GM18858 (cell line): ENCODE measurements at regions not wholly inside any gene's neighbourhood (a gene's known extent, or its start where the extent isn't known, plus 50 kb on each side); places are given as distances from the start of the nearest gene placed in this dataset.
"Not testable (repeated sequence)": the region's sequence is repeated elsewhere in the genome, so short reads cannot be mapped to it uniquely, and the experiment has no call there.

Experiments used
- ATAC-seq: cut with Tn5 transposase; IDR thresholded peaks from one replicate; pipeline ENCODE4 v1.9.1; 2021; ENCODE audit not compliant: unreplicated experiment

DNA sequence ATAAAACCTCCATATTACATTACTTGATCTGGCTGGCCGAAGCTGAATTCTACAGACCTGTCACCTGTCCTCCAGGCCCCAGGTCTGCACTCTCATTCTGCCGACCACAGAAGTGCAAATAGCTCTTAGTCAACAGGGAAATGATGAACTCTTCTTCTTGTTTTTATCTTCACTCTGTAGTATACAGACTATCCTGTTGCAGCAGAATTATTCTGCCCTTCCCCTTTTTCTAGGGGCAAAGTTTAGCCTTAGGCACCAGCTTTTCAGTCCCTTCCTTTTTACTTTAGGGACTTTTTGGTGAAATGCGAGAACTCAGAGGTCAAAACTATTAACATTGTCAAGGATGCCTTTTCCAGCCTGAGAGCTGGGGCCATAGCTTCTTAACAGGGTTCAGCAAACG lies 229.6 kb upstream of the EGLN3 start:
- no peak for ATAC-seq

DNA sequence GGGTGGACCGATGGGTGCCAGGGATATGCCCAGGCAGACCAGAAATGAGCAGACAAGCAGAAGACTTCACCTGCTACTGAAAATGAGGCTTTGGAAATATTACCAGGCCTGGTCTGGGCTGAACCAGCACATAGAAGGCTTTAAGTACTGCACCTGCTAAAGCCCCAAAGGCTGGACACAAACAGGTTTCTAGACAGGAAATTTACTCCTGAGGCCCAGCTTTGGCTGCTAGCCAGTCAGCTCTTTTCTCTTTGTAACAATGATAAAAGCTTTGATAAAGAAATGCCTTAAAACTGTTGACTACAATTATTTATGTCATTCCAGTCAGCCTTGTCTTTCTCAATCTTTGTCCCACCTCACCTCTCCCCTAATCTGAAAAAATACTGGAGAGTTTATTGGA lies 228.9 kb upstream of the EGLN3 start:
- no peak for ATAC-seq

DNA sequence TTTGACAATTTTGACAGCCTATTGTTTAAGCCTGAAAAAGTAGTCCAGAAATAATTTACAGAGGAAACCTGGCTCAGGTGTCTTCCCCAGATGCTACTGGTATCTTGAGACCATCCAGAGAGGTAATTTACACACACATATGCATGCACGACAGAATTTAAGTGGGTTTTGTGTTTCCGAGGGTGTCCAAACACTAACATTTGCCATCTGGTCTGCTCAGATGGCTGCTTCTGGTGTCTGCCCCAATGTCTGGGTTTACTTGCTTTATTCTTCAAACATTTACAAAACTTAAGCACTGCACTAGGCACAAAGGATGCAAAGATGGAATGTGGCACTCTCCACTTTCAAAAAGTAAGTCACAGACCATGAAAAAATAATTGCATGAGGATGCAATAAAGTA lies 226.6 kb upstream of the EGLN3 start:
- no peak for ATAC-seq

DNA sequence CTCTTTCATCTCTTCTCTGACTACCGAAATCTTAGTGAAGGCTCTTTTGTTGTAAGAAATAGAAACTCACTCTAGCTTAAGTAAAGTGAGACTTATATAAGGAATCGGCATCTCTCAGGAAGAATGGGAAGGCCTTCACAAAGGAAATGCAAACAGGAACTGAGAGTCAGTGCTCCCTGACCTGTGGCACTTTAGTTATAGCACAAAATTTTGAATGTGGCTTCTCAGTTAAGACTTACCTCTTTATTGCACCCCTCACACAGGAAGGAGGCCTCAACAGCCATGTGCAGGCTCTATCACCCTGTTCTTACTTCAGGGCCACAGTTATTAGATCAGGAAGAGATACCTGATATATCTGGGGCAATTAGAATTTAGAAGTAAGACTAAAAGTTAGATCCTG lies 224.7 kb upstream of the EGLN3 start:
- peak; percentile 78 for ATAC-seq

DNA sequence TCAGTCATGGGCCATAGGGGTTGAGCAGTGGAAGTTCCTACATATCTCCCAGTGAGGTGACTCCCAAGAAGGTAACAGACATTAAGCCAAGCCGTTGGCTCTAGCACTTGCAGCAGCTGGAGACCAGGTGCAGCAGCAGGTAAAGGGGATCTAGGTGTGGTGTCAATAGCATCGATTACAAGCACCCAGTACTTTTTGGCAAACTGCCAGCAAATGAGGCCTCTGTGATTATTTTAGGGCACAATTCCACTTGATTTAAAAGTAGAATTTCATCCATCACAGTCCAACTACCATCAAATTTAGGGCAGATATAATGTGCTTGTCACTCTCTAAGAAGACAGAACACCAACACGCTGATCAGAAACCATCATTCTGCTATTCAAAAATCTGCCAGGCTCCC lies 224.1 kb upstream of the EGLN3 start:
- ATAC-seq = no peak

DNA sequence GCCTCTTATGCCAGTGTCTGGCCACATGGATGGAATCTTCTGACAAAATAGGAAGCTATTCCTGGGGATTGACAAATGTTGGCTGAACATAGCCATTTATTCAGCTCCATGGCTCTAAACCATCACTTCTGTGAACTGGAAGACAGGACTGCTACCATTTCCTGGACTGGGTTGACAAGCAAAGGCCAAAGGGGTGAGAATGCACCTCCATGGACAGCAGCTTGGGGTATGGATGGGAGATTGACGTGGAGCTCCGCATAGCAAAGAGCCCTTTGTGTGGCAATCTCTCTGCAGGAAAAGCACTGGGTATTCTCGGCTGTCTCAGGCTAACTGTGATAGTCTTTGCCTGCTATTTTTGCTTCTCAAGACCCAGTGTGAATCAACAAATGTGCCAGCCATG lies 223.0 kb upstream of the EGLN3 start:
- no peak for ATAC-seq

DNA sequence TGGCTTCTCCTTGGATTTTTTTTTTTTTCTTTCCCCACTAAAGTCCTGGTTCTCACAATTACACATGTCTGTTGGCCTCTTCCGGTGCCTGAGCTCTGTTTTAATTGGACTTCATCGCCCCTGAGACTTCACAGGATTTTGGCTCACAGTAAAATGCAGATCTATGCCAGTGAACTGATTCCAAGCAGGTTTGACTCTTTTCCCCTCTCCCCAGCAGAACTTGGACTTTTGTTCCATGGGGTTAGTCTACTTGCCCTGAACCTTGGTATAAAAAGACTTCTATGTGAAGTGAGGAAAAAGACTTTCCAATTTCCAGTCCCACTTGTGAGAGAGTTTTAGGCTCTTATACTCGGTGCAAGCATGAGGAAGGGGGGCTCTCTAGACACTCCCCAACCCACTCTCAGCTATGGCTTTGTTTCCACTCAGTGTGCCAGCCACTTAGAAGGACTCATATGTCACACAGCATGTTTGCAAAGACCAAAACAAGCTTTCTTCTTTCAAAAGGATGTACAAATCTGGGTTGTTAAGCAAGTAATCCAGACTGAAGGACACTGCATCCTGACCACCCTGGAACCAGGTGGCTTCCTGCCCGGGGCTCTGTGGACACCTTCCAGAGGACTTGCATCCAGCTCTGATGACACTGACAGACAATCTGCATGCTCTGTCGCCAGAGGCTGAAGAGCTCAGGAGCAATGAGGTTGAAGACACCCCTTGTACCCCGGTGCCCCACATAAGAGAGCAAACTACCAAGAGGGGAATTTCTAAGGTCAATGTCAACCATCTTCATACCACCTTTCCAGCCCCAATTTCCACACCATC lies 221.9 kb upstream of the EGLN3 start:
- ATAC-seq = no peak

DNA sequence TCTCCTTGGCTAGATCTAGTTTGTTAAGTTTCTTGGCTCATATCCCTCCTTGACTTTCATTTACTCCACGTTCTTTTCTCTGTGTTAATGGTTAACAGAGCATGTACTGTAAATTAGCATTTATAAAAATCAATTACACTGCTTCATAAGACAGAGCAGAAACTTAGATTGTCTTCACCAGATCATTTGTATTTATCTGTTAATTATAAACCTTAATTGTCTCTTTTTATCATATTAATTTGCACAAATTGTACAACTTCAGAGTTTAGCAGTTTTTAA lies 221.2 kb upstream of the EGLN3 start:
- ATAC-seq = no peak

DNA sequence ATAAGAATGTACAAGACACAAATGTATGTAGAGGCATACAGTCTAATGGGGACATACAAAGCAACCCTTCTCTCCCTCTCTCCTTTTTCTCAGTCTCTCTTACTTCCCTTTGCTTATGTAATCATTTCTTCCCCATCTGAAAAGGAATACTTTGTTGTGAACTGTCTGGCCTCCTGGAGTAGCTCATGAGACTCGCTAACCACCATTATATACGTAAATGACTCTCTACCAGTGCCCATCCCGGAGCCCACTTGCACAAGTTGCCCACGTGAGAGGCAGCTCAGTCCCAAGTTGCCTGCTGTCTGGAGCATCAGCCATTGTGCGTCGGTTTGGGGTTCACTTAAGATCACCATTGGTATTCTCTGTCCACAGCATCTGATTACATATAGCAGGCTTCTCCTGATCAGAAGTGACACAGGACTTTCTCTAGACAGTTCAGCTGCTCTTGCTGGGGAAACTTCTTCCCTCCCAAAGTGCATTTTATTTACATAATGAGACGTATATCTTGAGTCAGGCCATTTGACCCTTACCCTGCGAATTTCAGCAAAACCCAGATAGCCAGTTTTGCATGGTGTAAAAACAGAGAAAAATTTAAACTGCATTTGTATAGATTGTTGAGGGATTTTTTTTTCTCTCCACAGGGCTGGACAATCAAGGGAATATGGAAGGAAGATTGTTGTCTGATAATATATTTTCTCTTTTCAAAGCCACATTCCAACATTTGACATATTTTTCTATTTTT lies 220.7 kb upstream of the EGLN3 start:
- ATAC-seq = no peak

DNA sequence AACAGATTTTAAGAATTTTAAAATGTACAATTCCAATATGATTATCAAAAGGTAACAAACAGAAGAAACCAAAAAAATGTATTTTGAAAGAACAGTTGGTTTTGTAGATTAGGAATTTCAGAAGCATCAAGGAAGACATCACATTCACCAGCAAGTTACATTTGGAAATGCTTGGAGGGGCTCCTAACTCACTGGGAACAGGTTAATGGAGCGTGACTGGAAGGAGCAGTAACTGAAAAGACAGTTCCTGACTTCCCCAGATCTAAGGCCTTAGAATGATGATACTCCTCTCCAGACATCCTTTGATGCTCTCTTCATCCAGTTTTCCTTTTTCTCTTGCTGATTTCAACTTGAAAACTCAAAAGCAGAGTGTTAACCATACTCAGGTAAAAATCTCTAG lies 220.0 kb upstream of the EGLN3 start:
- no peak for ATAC-seq

DNA sequence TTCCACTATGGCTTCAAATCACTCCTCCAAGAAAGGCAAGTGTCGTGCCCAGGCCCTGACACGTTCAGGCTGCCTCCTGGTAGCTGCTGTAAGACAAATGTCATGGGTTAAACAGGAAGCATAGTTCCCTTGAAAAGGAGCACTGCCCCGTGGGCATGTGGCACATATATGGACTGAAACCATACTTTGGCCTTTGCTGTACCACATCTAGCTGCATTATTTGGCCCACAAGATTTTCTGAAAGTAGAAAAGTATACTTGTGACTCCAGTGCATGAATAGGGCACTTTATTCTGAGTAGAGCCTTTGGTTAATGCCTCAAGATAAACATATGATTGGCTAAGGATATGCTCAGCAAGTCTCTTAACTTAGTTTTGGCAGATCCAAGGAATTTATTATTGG lies 218.7 kb upstream of the EGLN3 start:
- ATAC-seq = no peak

DNA sequence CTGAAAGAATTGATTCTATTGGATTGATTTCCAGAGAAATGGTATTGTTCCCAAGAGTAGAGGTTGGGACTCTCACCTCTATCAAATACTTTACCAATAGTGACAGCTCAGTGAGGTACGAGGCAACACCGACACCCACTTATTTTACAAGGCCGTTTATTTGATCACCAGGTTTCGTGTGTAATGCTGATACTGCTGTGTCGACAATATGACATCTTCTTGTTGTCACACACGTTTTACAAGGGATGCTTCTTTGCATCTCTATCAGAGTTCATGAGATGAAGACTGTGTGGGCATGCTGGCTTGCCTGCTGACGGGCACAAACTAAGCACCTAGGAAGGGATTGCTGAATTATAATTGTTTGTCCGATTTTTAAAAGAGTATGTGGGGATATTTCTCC lies 217.8 kb upstream of the EGLN3 start:
- no peak for ATAC-seq

DNA sequence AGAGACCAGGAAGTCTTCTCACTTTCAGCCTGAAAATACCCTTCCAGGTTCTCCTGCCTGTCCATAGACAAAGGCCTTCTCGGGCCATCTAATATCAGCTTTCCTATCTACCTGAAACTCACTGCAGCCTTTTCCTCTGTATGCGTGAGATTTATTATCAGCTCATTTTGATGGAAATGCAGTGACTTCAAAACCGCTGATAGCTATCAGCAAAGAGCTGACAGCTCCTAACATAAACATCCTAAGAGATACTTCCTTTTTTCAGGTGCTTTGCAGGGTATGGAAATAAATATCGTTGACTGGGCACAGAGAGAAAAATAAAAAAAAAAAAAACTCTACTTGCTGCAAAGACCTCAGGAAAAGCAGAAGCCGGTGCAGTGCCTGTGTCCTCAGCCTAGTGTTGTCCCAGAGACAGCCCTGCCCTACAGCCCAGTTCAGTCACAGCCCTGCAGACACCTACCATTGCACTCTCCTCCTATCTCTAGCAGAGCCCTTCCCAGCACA lies 215.0 kb upstream of the EGLN3 start:
- no peak for ATAC-seq

DNA sequence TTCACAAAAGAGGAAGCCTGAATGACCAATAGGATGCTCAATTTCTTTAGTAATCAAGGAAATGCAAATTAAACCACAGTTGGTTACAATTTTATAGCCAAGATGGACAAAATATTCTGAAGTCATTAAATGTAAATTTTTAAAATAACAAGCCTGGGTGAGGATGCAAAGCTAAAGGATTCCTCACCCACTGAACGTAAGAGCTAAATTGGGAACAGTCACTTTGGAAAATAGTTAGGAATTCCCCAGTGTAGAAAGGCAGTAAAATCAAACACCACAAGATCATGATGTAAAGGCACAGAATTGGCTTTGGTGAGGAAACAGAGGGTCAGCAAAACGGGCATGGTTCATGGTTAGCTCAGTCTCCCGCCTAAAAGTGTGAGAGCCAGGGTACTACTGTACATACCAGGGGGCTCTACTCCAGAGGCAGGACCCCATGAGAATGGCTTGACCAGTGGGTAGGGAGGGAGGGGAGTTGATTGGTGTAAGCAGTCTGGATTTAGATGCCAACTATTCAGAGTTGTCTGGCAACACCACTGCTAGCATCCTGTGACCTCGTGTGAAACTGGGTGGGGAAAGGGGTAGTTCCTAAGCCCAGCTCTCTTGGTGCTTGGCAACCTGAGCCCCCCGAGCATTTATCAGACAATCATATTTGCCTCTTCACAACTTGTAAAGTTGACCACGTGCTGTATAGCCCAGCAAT lies 213.4 kb upstream of the EGLN3 start:
- no peak for ATAC-seq

DNA sequence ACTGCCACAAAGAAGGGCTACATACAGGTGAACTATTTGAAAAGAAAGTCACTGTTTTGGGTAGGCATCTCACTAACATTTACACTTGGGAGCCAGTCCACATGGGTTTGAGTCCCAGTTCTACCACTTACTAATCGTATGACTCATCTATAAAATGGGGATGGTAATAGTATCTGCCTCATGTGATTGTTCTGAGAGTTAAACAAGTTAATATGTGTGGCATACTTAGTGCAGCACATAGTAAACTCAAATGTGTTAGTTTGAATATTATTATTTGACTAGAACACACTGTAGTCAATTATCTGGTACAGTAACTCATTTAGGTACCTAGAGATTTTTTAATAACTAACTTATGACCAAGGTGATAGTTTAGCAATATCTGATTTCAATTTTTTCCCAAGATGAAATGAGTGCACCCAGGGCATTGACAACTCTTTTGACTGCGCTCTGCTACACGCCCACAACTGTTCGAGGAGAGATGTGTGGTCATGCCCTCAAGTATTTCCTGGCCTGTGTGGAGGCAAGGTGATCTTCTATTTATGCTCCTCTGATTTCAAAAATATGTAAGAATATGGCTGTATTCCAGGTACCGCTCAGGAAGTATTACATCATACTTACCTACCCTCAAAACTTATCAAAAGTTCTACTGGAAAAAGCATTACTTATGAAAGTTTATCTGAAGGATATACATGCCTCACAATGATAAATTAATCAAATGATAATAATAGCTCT lies 210.6 kb upstream of the EGLN3 start:
- ATAC-seq = no peak

DNA sequence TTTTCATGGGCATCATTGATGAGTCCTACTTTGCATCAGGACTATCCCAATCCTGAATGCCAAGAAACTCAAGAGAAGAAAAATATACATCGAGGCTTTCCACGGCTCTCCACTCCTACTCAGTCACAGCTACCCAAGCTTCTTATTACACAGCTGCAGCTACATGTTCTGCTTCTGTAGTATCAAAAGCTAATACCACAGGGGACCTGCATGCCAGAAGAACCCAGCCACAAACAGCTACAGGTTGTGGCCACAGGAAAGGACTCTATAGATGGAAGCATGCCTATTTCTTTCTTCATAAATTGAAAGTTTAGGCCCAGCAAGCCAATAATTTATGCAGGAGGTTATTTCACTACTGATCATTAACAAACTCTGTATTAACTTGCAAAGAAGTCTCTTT lies 209.7 kb upstream of the EGLN3 start:
- ATAC-seq = no peak

DNA sequence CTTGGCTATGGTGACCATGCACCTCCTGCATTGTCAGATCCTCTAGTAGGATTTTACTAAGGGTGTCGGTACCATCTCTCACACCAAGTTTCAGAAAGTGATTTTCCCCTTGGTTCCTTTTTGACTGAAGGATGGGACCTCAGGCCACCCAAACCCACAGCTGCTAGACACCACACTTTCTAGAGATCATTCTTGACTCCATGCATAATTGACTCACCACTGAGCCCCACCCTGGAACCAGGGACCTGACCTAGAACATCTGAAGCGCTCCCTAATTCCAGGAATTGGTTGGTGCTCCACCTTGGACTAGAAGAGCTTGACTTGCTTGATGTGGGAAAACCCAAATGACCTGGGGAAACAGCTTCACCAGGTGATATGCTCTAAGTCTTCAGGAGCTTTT lies 206.8 kb upstream of the EGLN3 start:
- ATAC-seq = no peak

DNA sequence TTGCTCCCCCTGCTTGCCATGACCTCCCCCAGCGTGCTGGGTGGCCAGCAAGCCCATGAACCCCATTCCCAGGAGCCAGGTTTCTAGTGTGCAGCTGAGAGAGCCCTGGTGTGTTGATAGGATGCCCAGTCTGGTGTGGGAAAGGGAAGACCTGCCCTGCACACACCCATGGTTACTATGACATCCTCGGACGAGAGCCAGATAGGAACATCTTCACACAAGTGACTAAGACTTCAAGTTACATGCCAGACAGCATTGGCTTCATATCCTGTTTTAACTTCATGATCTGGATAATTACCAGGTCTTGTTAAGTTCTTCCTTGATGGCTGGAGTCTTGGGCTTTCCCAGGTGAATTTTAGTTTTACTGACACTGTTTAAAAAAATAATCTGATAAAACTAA lies 196.6 kb upstream of the EGLN3 start:
- ATAC-seq = no peak

DNA sequence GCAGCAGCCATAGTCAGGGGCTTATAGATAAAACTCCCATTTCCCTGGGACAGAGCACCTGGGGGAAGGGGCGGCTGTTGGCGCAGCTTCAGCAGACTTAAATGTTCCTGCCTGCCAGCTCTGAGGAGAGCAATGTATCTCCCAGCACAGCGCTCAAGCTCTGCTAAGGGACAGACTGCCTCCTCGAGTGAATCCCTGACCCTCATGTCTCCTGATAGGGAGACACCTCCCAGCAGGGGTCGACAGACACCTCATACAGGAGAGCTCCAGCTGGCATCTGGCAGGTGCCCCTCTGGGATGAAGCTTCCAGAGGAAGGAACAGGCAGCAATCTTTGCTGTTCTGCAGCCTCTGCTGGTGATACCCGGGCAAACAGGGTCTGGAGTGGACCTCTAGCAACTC lies 189.3 kb upstream of the EGLN3 start:
- ATAC-seq = not testable (repeated sequence)

DNA sequence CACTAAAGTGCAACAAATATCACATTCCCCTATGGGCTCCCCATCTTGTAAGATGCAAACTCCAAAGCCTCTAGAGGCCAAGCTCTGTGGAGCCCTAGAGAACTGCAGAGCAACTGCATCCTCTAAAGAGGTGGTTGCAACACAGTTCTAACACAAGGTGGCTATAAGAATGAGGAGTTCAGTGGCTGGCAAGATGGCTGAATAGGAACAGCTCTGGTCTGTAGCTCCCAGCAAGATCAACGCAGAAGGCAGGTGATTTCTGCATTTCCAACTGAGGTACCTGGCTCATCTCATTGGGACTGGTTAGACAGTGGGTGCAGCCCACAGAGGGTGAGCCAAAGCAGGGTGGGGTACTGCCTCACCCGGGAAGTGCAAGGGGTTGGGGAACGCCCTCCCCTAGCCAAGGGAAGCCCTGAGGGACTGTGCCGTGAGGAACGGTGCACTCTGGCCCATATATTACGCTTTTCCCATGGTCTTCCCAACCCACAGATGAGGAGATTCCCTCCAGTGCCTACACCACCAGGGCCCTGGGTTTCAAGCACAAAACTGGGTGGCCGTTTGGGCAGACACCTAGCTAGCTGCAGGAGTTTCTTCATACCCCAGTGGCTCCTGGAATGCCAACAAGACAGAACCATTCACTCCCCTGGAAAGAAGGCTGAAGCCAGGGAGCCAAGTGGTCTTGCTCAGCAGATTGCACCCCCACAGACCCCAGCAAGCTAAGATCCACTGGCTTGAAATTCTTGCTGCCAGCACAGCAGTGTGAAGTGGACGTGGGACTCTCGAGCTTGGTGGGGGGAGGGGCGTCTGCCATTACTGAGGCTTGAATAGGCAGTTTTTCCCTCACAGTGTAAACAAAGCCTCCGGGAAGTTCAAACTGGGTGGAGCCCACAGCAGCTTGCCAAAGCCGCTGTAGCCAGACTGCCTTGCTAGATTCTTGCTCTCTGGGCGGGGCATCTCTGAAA lies 188.6 kb upstream of the EGLN3 start:
- ATAC-seq = not testable (repeated sequence)
